ENCODE measurements at regions not wholly inside any gene's neighbourhood (a gene's known extent, or its start where the extent isn't known, plus 50 kb on each side); places are given as distances from the start of the nearest gene placed in this dataset.

- TF ChIP-seq, protein P1, sequence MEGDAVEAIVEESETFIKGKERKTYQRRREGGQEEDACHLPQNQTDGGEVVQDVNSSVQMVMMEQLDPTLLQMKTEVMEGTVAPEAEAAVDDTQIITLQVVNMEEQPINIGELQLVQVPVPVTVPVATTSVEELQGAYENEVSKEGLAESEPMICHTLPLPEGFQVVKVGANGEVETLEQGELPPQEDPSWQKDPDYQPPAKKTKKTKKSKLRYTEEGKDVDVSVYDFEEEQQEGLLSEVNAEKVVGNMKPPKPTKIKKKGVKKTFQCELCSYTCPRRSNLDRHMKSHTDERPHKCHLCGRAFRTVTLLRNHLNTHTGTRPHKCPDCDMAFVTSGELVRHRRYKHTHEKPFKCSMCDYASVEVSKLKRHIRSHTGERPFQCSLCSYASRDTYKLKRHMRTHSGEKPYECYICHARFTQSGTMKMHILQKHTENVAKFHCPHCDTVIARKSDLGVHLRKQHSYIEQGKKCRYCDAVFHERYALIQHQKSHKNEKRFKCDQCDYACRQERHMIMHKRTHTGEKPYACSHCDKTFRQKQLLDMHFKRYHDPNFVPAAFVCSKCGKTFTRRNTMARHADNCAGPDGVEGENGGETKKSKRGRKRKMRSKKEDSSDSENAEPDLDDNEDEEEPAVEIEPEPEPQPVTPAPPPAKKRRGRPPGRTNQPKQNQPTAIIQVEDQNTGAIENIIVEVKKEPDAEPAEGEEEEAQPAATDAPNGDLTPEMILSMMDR (IDR thresholded peaks at IDR 0.05), result no peak
- TF ChIP-seq POLR2AphosphoS5 (IDR thresholded peaks at IDR 0.05) (no peak), POLR2A (IDR thresholded peaks at IDR 0.05) (no peak)
These were observed 2098.3 kb downstream of the TP53TG3F start for GRCh38 chr16:35557731-35558130.

All from prostate gland (tissue), 2 donors.